CD14-positive monocyte (primary cell): ENCODE measurements at regions not wholly inside any gene's neighbourhood (a gene's known extent, or its start where the extent isn't known, plus 50 kb on each side); places are given as distances from the start of the nearest gene placed in this dataset.
A peak's percentile ranks its signal among the peaks of the same experiment; 100 is the strongest.

Source experiments
- DNase-seq, 3 donors: peaks; one replicate each; pipeline ENCODE4 v3.0.0-alpha.2; 2011 to 2022
- H2AFZ ChIP-seq: 2 replicates; pipeline ENCODE4 v1.6.0; 2012; ENCODE audit warnings: mild to moderate bottlenecking, low read depth, low read length, inconsistent platforms; ENCODE audit not compliant: insufficient read depth, poor library complexity, severe bottlenecking
- H3K27ac ChIP-seq, 2 donors: 1 replicate in 1 of 2; 2 replicates in 1 of 2; pipeline ENCODE4 v1.5.1; 2012 to 2013; ENCODE audit warnings: low read length in 2 of 2, control low read depth in 1 of 2, inconsistent platforms in 1 of 2, low read depth in 1 of 2, mild to moderate bottlenecking in 1 of 2
- H3K27me3 ChIP-seq, 2 donors: one replicate each; pipeline versions ENCODE4 v1.6.0 to v1.6.1; 2011 to 2013; ENCODE audit warnings: low read length in 2 of 2; ENCODE audit not compliant: control insufficient read depth in 2 of 2, insufficient read depth in 2 of 2
- H3K36me3 ChIP-seq, 2 donors: replicated peaks in 1 of 2; 1 replicate in 1 of 2; 2 replicates in 1 of 2; pipeline versions ENCODE4 v1.5.1 to v1.6.1; 2012 to 2013; ENCODE audit warnings: low read length in 2 of 2, control low read depth in 1 of 2, inconsistent platforms in 1 of 2, mild to moderate bottlenecking in 1 of 2; ENCODE audit not compliant: insufficient read depth in 2 of 2, control insufficient read depth in 1 of 2
- H3K4me1 ChIP-seq, 2 donors: 1 replicate in 1 of 2; 2 replicates in 1 of 2; pipeline versions ENCODE4 v1.5.1 to v1.6.1; 2012 to 2013; ENCODE audit warnings: low read length in 2 of 2, control low read depth in 1 of 2, inconsistent platforms in 1 of 2, mild to moderate bottlenecking in 1 of 2, moderate library complexity in 1 of 2; ENCODE audit not compliant: insufficient read depth in 2 of 2, control insufficient read depth in 1 of 2
- H3K4me2 ChIP-seq: replicated peaks from 2 replicates; pipeline ENCODE3; 2012; ENCODE audit warnings: low read length, moderate library complexity, mild to moderate bottlenecking; ENCODE audit not compliant: poor library complexity, severe bottlenecking; ENCODE audit errors: extremely low read depth
- H3K4me3 ChIP-seq, 3 experiments: fragments of 200-600 bp in 1 of 3; sonication (generic) in 1 of 3; replicated peaks in 1 of 3; 1 replicate in 2 of 3; 2 replicates in 1 of 3; pipeline ENCODE4 v1.5.1; 2011 to 2013; ENCODE audit warnings: low read length in 3 of 3, mild to moderate bottlenecking in 3 of 3, control low read depth in 2 of 3, low read depth in 2 of 3, inconsistent platforms in 1 of 3, moderate library complexity in 1 of 3
- H3K79me2 ChIP-seq: 2 replicates; pipeline ENCODE4 v1.6.0; 2012; ENCODE audit warnings: mild to moderate bottlenecking, control low read depth, inconsistent platforms, low read length, moderate library complexity; ENCODE audit not compliant: insufficient read depth
- H3K9ac ChIP-seq: 2 replicates; pipeline ENCODE4 v1.6.0; 2017; ENCODE audit warnings: low read length, mild to moderate bottlenecking; ENCODE audit not compliant: insufficient read depth, poor library complexity, severe bottlenecking
- H3K9me3 ChIP-seq, 2 donors: replicated peaks in 1 of 2; 1 replicate in 1 of 2; 2 replicates in 1 of 2; pipeline versions ENCODE4 v1.5.1 to v1.6.1; 2012 to 2013; ENCODE audit warnings: low read length in 2 of 2, control low read depth in 1 of 2; ENCODE audit not compliant: control insufficient read depth in 1 of 2, insufficient read depth in 1 of 2
- H4K20me1 ChIP-seq: 2 replicates; pipeline ENCODE4 v1.6.0; 2012; ENCODE audit warnings: mild to moderate bottlenecking, low read length, control low read depth, moderate library complexity; ENCODE audit not compliant: insufficient read depth
- H3K27ac Mint-ChIP-seq, 7 donors: one replicate each; pipeline ENCODE4 v1.8.0; 2020; ENCODE audit warnings: mild to moderate bottlenecking in 7 of 7, mixed read lengths in 7 of 7, moderate library complexity in 6 of 7, inconsistent platforms in 2 of 7
- H3K27me3 Mint-ChIP-seq, 3 donors: one replicate each; pipeline ENCODE4 v1.8.0; 2021 to 2022; ENCODE audit warnings: low read depth in 3 of 3, mild to moderate bottlenecking in 3 of 3, mixed read lengths in 3 of 3, moderate library complexity in 3 of 3, inconsistent platforms in 1 of 3
- H3K36me3 Mint-ChIP-seq, 2 donors: one replicate each; pipeline ENCODE4 v1.8.0; 2020; ENCODE audit warnings: mixed read lengths in 2 of 2, inconsistent platforms in 1 of 2, mild to moderate bottlenecking in 1 of 2
- H3K4me1 Mint-ChIP-seq: one replicate; pipeline ENCODE4 v1.8.0; 2020; ENCODE audit warnings: mild to moderate bottlenecking, mixed read lengths
- H3K4me3 Mint-ChIP-seq, 2 donors: one replicate each; pipeline ENCODE4 v1.8.0; 2020; ENCODE audit warnings: mild to moderate bottlenecking in 2 of 2, mixed read lengths in 2 of 2, moderate library complexity in 1 of 2
- H3K9me3 Mint-ChIP-seq, 7 donors: one replicate each; pipeline ENCODE4 v1.8.0; 2020 to 2022; ENCODE audit warnings: mixed read lengths in 7 of 7, mild to moderate bottlenecking in 6 of 7, moderate library complexity in 6 of 7, inconsistent platforms in 2 of 7
- CTCF ChIP-seq: fragments of 200-600 bp; IDR thresholded peaks from one replicate; pipeline ENCODE4 v1.8.0; 2022; ENCODE audit warnings: antibody characterized with exemption, mild to moderate bottlenecking
- WGBS: methylation state at CpG from one replicate; pipeline ENCODE4 v1.1.5; 2013; ENCODE audit warnings: missing lambda C conversion rate; ENCODE audit not compliant: insufficient coverage; 5-methylcytosine and 5-hydroxymethylcytosine counted together
- intact Hi-C, 2 donors: fragments of 100-400 bp; cut with micrococcal nuclease; formaldehyde crosslinking; loops; one replicate each; pipeline versions ENCODE4 v1.15.0 to v1.15.1; 2023

DNA sequence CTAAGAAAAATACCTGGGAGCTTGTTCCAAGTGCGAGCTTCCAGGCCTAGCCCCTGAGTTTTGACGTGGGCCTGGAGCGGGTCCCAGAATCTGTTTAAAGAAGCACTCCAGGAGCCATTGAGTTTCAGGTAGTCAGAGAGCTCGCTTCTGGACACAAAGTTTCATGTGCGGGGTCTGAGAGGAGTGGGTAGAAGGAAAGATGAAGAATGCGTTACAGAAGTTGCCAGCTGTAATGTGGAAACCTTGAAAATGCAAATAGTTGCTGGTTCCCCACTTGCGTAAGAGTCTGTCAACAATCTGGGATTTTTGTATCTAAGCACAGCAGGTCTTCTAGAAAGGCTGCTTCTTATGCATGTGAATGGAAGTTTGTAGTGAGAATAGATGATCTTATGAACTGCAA lies 77.5 kb upstream of the CLCN4 start:
- no peak for TF ChIP-seq CTCF
- WGBS = 93% methylated on average over 3 of the region's 7 CpGs
- Histone ChIP-seq H3K36me3 (peaks cover 0 to 2% of the 10 kb centered on the region in 2 donors), H3K9ac (no peak overlapping the region), H2AFZ (no peak overlapping the region), H3K4me2 (no peak overlapping the region), H3K27ac (no peak overlapping the region), H3K4me3 (no peak overlapping the region), H4K20me1 (no peaks in the 10 kb centered on the region), H3K27me3 (no peaks in the 10 kb centered on the region), H3K4me1 (no peaks in the 10 kb centered on the region), H3K9me3 (no peaks in the 10 kb centered on the region), H3K79me2 (no peaks in the 10 kb centered on the region)
- Mint-ChIP-seq H3K4me3 (no peak overlapping the region), H3K27ac (peak overlapping the region in 1 of 7 donors; percentile 65), H3K27me3 (peaks cover 0 to 9% (median 0%) of the 10 kb centered on the region in 3 donors), H3K9me3 (peaks cover 0 to 2% (median 0%) of the 10 kb centered on the region in 7 donors), H3K4me1 (peaks cover 5% of the 10 kb centered on the region), H3K36me3 (peaks cover 18% of the 10 kb centered on the region in 2 donors)
- intact Hi-C loops = no loop called here
- DNase-seq = no peak

DNA sequence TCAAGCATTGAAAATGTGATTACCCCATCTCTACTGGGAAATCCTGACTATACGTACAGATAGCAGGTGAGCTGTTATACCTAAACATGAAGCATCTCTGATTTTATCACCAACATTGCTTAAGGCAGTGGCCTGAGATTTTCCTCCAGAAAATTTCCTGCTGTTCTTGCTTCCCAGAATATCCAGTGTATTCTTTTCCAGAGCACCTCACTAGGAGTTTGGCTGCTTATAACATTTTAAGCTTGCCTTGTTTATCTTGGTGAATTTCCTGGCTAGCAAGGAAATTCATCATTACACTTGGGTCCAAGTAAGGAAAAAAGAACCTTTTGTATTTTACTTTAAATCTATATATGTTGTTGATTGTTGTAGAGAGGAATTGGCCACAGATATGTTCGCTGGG lies 73.0 kb upstream of the CLCN4 start:
- peaks cover 22 to 31% of the 10 kb centered on the region in 2 donors for H3K36me3 Mint-ChIP-seq
- Histone ChIP-seq H3K27me3 (no peaks in the 10 kb centered on the region), H3K4me3 (no peak overlapping the region), H3K36me3 (peaks cover 0 to 2% of the 10 kb centered on the region in 2 donors), H2AFZ (no peak overlapping the region), H3K9ac (no peak overlapping the region), H3K4me2 (no peak overlapping the region), H3K27ac (no peak overlapping the region), H4K20me1 (no peaks in the 10 kb centered on the region), H3K79me2 (no peaks in the 10 kb centered on the region), H3K4me1 (no peaks in the 10 kb centered on the region), H3K9me3 (no peaks in the 10 kb centered on the region)
- H3K9me3 Mint-ChIP-seq = peaks cover 0 to 2% (median 0%) of the 10 kb centered on the region in 7 donors
- peaks cover 5% of the 10 kb centered on the region for H3K4me1 Mint-ChIP-seq
- TF ChIP-seq CTCF = no peak
- no peak for DNase-seq
- no CpG with 5 or more reads among the region's 2 CpGs for WGBS
- intact Hi-C loops = no loop called here
- no peak overlapping the region for H3K4me3 Mint-ChIP-seq
- H3K27ac Mint-ChIP-seq = no peak overlapping the region
- peaks cover 0 to 3% (median 0%) of the 10 kb centered on the region in 3 donors for H3K27me3 Mint-ChIP-seq
